GM18951 (cell line): ENCODE measurements at regions not wholly inside any gene's neighbourhood (a gene's known extent, or its start where the extent isn't known, plus 50 kb on each side); places are given as distances from the start of the nearest gene placed in this dataset.

Experiments used
- POLR2A ChIP-seq: IDR thresholded peaks from 4 replicates; pipeline ENCODE4 v1.6.1; 2011; ENCODE audit warnings: mild to moderate bottlenecking; ENCODE audit not compliant: insufficient read length, insufficient read depth; ENCODE audit errors: extremely low read depth
- in situ Hi-C: fragments of 300-500 bp; cut with MboI; formaldehyde crosslinking; loops from one replicate; pipeline ENCODE4 v1.12.0; 2022; ENCODE audit warnings: low sequenced_read_pairs, mixed read lengths, inconsistent platforms; ENCODE audit not compliant: unreplicated experiment

DNA sequence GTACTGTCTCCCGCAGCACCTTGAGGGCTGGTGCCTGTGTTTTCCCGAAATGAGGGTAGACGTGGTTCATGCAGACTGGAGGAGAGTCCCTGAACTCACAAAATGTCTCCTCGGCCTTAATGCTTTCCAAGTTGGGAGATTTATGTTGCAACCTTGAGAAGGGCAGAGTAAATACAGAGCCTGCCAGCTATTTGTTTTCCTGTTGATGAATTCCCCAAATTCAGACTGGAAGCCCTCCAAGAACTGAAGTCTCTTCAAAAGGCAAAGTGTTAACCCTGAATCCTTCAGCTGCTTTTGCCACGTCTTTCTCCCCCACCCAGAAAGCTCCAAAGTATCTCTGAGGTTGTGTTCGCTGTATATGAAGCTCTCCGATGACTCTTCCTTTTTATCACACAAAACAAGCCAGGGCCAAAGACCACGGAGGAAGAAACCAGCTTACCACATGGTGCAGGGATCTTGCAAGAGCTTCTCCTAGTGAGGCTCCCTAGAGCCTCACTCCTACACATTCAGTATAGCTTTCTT lies 254.7 kb upstream of the NFE2L3 start:
- in situ Hi-C loops: loop anchor here (10.0 to 25.0 kb wide), 4 partner anchors 297 to 765 kb away; no protein-coding TSS in a partner anchor
- no peak for TF ChIP-seq POLR2A

GRCh38 chr7:25900245-25900644 lies 251.8 kb upstream of the NFE2L3 start:
- in situ Hi-C loops: no loop called here

GRCh38 chr7:25900877-25901276 lies 251.1 kb upstream of the NFE2L3 start:
- in situ Hi-C loops: no loop called here

More at GRCh38 chr7:25900245-25900644, 251.8 kb upstream of the NFE2L3 start:
- no peak for TF ChIP-seq POLR2A

DNA sequence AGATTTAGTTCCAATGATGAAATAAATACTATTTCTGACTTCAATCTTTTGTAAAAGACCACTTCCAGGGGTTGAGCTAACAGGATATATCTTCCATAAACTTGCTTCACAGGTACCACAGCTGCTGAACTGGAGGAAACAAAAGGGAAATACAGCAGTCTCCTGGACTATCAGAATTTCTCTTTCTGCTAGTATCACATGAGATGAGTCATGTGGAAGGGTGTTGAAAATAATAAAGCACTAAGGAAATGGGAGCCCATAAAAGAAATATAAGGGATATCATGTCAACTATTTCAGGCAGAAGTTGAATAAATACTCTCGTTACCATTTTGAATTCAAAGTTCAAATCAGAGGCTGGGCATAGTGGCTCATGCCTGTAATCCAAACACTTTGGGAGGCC lies 250.3 kb upstream of the NFE2L3 start:
- in situ Hi-C loops: no loop called here
- TF ChIP-seq POLR2A: no peak

More at GRCh38 chr7:25900877-25901276, 251.1 kb upstream of the NFE2L3 start:
- TF ChIP-seq POLR2A: no peak

DNA sequence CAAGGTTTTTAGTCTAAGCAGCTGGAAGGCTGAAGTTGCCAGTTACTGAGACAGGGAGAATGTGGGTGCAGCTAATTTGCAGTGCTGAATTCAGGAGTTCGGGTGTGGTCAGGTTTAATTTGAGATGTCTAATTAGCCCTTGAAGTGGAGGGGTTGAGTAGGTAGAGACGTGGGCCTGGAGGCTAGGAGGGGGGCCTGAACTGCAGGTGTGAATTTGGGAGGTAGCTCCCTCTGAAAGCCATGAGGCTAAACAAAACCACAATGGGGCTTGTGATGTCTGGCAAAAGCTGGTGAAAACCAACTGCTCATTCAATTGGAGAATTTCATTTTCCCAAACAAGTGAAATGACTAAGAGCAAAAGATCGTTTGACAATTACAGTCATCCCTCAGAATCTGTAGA lies 246.0 kb upstream of the NFE2L3 start:
- in situ Hi-C loops: no loop called here
- no peak for TF ChIP-seq POLR2A

GRCh38 chr7:25906760-25907159 lies 245.2 kb upstream of the NFE2L3 start:
- in situ Hi-C loops: no loop called here
- TF ChIP-seq POLR2A: no peak

DNA sequence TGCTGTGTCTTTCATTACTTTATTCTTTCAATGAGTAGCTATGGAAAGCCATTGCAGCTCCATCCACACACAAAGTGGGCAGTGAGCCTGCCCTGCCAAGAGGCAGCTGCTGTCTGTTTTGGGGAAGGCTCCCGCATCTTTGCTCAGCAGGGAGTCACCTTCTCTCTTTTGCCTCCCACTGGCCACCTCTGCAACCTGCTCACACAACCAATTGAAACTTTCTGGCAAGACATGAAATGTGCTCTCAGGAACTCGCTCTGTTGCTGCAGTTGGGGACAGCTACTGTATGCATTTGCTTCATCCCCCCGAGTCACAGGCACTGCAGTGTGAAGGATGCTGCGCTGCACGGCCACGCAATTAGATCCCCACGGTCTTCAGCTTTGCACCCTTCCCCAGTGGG lies 244.8 kb upstream of the NFE2L3 start:
- in situ Hi-C loops: no loop called here
- no peak for TF ChIP-seq POLR2A

DNA sequence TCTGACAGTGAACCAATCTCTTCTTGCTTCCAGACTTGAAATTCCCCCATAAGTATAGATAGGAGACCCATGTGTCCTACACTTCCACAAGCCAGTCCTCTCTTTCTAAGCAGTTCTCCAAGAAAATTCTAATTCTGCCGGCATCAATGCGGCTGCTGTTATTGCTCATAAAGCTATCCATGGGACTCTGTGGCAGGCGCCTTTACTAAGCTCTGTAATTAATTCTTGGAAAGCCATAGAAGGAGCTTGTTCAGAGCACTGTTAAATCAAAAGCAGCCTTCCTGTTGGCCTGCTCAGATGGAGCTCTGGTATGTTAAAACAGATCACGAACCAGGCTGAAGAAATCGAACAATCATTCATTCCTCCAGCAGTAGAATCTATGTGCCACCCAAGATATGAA lies 244.3 kb upstream of the NFE2L3 start:
- in situ Hi-C loops: no loop called here
- no peak for TF ChIP-seq POLR2A

DNA sequence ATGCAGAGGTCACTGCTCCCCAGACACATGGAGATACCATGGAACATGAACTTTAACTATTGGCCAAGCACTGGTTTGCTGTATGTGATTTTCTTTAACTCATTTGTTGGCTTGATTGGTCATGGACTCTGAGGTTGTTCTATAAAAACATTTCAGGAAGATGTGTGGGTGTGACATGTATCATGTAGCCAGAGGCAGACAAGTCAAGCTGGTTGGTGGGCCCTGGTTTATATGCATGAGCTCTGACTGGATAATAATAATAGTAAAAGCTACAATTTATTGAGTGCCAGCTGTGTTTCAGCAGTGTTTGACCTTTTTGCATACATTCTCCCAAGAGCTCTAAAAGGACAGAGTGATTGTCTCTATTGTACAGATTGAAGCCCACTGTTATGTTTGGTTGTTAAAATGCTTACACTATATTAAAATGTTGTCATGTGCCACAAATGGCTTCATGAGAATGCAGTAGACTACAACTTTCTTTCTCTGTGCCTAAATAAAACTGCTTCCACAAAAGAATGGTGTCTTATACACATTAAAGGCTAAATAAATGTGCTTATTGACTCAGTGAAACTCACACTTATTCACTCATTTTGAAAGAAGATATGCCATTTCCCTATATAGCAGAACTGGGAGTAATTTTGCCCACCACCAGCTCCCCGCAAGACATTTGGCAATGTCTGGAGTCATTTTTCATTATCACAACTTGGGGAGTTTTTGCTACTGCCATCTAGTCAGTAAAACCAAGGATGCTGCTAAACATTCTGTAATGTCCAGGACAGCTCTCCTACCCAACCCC lies 243.6 kb upstream of the NFE2L3 start:
- no peak for TF ChIP-seq POLR2A
- in situ Hi-C loops: no loop called here

DNA sequence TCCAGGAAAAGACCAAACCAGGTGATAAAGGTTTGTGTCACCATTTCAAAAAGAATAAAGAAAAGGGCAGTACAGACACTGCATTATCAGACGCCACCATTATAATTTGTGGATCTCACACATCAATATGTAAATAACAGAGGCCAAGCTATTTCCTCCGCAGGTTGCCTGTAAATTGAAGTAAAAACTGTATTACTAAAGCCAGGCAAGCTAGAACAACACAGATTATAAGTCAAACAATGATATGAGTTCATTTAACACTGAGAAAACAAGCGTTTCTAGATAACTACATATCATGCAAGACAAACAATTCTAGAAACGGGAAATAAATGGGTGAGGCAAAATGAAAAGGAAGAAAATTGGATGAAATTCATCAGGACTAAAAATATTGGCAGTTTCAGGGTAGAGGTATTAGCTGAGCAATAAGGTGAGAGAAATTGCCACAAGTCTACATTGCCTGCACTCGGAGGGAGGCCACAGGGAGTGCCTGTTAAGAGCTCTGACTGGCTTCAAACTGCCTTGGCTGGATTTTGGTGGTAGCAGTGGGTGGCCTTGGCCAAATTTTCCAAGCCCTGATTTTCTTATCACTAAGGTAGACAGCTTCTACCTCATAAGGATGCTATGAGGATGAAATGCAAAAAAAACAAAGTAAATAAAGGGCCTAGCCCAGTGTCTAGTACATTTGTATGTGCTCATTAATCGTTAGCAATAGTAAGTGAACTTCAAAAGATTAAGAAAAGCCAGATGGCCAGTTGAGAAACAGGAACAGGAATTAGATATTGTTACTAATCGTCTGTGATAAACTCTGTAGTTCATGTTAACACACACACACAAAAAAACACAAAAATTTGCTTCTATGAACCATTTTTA lies 240.0 kb upstream of the NFE2L3 start:
- in situ Hi-C loops: no loop called here
- TF ChIP-seq POLR2A: no peak

DNA sequence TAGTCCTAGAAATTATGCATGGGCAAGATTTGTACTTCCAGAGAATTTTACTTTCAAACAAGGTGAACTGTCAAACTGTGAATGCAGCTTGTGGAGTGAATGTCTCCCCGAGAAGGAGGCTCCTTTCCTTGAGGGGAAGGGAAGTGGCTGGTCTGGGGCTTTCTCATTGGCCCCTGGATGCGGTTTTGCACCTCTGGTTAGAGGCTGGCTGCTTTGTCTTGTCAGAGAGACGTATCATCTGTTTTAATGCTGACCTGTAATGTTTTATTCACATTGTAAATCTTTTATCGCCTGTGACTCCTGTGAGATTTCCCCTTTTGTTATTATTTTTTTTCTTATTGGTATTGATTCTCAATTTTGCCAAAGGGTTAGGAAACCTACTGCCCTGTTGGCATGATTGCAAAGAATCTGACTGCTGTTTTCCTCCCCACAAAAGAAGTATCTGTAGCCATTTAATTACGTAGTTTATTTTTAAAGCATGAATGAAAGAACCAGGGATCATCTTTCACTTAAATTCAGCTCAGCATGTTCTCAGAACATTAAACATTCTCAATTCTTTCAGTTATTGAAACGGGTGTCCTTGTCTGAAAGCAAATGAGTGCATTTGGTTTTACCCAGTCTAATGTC lies 238.3 kb upstream of the NFE2L3 start:
- no peak for TF ChIP-seq POLR2A
- in situ Hi-C loops: no loop called here

GRCh38 chr7:25918731-25919130 lies 233.3 kb upstream of the NFE2L3 start:
- no peak for TF ChIP-seq POLR2A
- in situ Hi-C loops: no loop called here

GRCh38 chr7:25922296-25922695 lies 229.7 kb upstream of the NFE2L3 start:
- in situ Hi-C loops: no loop called here
- no peak for TF ChIP-seq POLR2A
